Esophagus (tissue), 2 donors: ENCODE measurements at regions not wholly inside any gene's neighbourhood (a gene's known extent, or its start where the extent isn't known, plus 50 kb on each side); places are given as distances from the start of the nearest gene placed in this dataset.

Experiments used
- H3K27ac ChIP-seq, 2 donors: one replicate each; pipeline ENCODE4 v1.5.1; 2013; ENCODE audit warnings: low read depth in 2 of 2, mild to moderate bottlenecking in 2 of 2, inconsistent platforms in 1 of 2, low read length in 1 of 2, moderate library complexity in 1 of 2
- H3K27me3 ChIP-seq, 2 donors: one replicate each; pipeline ENCODE4 v1.6.1; 2013; ENCODE audit warnings: low read length in 2 of 2, control low read depth in 1 of 2, mild to moderate bottlenecking in 1 of 2; ENCODE audit not compliant: insufficient read depth in 2 of 2, control insufficient read depth in 1 of 2
- H3K36me3 ChIP-seq, 2 donors: one replicate each; pipeline ENCODE4 v1.6.1; 2013; ENCODE audit warnings: low read length in 1 of 2; ENCODE audit not compliant: control insufficient read depth in 2 of 2, insufficient read depth in 2 of 2
- H3K4me1 ChIP-seq, 2 donors: one replicate each; pipeline ENCODE4 v1.6.1; 2013; ENCODE audit warnings: low read length in 1 of 2; ENCODE audit not compliant: control insufficient read depth in 2 of 2, insufficient read depth in 2 of 2
- H3K4me3 ChIP-seq, 2 donors: one replicate each; pipeline ENCODE4 v1.5.1; 2013; ENCODE audit warnings: low read length in 2 of 2, mild to moderate bottlenecking in 2 of 2, low read depth in 1 of 2, moderate library complexity in 1 of 2
- H3K9me3 ChIP-seq, 2 donors: one replicate each; pipeline ENCODE4 v1.6.1; 2013; ENCODE audit warnings: mild to moderate bottlenecking in 2 of 2, low read depth in 1 of 2, low read length in 1 of 2, moderate library complexity in 1 of 2; ENCODE audit not compliant: control insufficient read depth in 2 of 2, insufficient read depth in 1 of 2
- WGBS, 2 donors: extraction: QIAGEN DNeasy Blood & Tissue Kit; methylation state at CpG; one replicate each; pipeline ENCODE4 v1.1.7; 2013; 5-methylcytosine and 5-hydroxymethylcytosine counted together
- donor health status: healthy with polysubstance abuse.
- donor health status: Bipolar disorder and iron deficiency.

- WGBS, 2 donors, result 68 to 81% methylated on average over 3 of the region's 3 CpGs
- H3K27me3 ChIP-seq, result no peaks in the 10 kb centered on the region
- H3K27ac ChIP-seq, result no peak overlapping the region
- H3K9me3 ChIP-seq, result no peaks in the 10 kb centered on the region
- H3K4me3 ChIP-seq, result no peak overlapping the region
- no peaks in the 10 kb centered on the region for H3K36me3 ChIP-seq
- H3K4me1 ChIP-seq, result no peaks in the 10 kb centered on the region
These were observed 607.1 kb downstream of the KCNJ2 start for GRCh38 chr17:70776441-70776840.

- Histone ChIP-seq H3K9me3 (no peaks in the 10 kb centered on the region), H3K27ac (no peak overlapping the region), H3K4me1 (no peaks in the 10 kb centered on the region), H3K36me3 (no peaks in the 10 kb centered on the region), H3K4me3 (no peak overlapping the region), H3K27me3 (no peaks in the 10 kb centered on the region)
- 78 to 82% methylated on average over 2 of the region's 2 CpGs for WGBS, 2 donors
These were observed 610.7 kb downstream of the KCNJ2 start for GRCh38 chr17:70780031-70780430.

GRCh38 chr17:70786081-70786480 is 616.7 kb downstream of the KCNJ2 start:
- Histone ChIP-seq H3K4me1 (no peaks in the 10 kb centered on the region), H3K36me3 (no peaks in the 10 kb centered on the region), H3K9me3 (no peaks in the 10 kb centered on the region), H3K4me3 (no peak overlapping the region), H3K27me3 (no peaks in the 10 kb centered on the region), H3K27ac (no peak overlapping the region)
- WGBS, 2 donors, result 65 to 68% methylated on average over 2 of the region's 2 CpGs

- Histone ChIP-seq H3K4me3 (no peak overlapping the region), H3K4me1 (no peaks in the 10 kb centered on the region), H3K9me3 (no peaks in the 10 kb centered on the region), H3K27ac (no peak overlapping the region), H3K36me3 (no peaks in the 10 kb centered on the region), H3K27me3 (no peaks in the 10 kb centered on the region)
- 79 to 88% methylated on average over 3 of the region's 3 CpGs for WGBS, 2 donors
These were observed 618.5 kb downstream of the KCNJ2 start for GRCh38 chr17:70787721-70788300.

- 87 to 93% methylated on average over 5 of the region's 5 CpGs for WGBS, 2 donors
- no peaks in the 10 kb centered on the region for H3K27me3 ChIP-seq
- H3K4me3 ChIP-seq, result no peak overlapping the region
- H3K27ac ChIP-seq, result no peak overlapping the region
- no peaks in the 10 kb centered on the region for H3K36me3 ChIP-seq
- no peaks in the 10 kb centered on the region for H3K9me3 ChIP-seq
- no peaks in the 10 kb centered on the region for H3K4me1 ChIP-seq
These were observed 622.6 kb downstream of the KCNJ2 start for GRCh38 chr17:70791748-70792443.

GRCh38 chr17:70794738-70795137 is 625.4 kb downstream of the KCNJ2 start:
- Histone ChIP-seq H3K4me3 (no peak overlapping the region), H3K4me1 (no peaks in the 10 kb centered on the region)
- 77 to 83% methylated on average over 1 of the region's 1 CpG for WGBS, 2 donors

GRCh38 chr17:70795620-70796019 is 626.3 kb downstream of the KCNJ2 start:
- no peaks in the 10 kb centered on the region for H3K9me3 ChIP-seq
- 86 to 87% methylated on average over 2 of the region's 2 CpGs for WGBS, 2 donors
- no peaks in the 10 kb centered on the region for H3K36me3 ChIP-seq
- no peak overlapping the region for H3K27ac ChIP-seq
- no peaks in the 10 kb centered on the region for H3K27me3 ChIP-seq
- no peak overlapping the region for H3K4me3 ChIP-seq
- H3K4me1 ChIP-seq, result no peaks in the 10 kb centered on the region

More at GRCh38 chr17:70794738-70795137, 625.4 kb downstream of the KCNJ2 start:
- H3K27ac ChIP-seq, result no peak overlapping the region
- no peaks in the 10 kb centered on the region for H3K27me3 ChIP-seq
- H3K36me3 ChIP-seq, result no peaks in the 10 kb centered on the region
- H3K9me3 ChIP-seq, result no peaks in the 10 kb centered on the region

GRCh38 chr17:70796757-70797156 is 627.4 kb downstream of the KCNJ2 start:
- no peaks in the 10 kb centered on the region for H3K27me3 ChIP-seq
- no peaks in the 10 kb centered on the region for H3K4me1 ChIP-seq
- H3K36me3 ChIP-seq, result no peaks in the 10 kb centered on the region
- H3K9me3 ChIP-seq, result no peaks in the 10 kb centered on the region
- no peak overlapping the region for H3K4me3 ChIP-seq
- no peak overlapping the region for H3K27ac ChIP-seq
- 65 to 74% methylated on average over 4 of the region's 4 CpGs for WGBS, 2 donors

GRCh38 chr17:70797166-70797565 is 627.8 kb downstream of the KCNJ2 start:
- no peaks in the 10 kb centered on the region for H3K36me3 ChIP-seq
- H3K4me3 ChIP-seq, result no peak overlapping the region
- H3K4me1 ChIP-seq, result no peaks in the 10 kb centered on the region
- 67 to 75% methylated on average over 5 of the region's 5 CpGs for WGBS, 2 donors
- no peaks in the 10 kb centered on the region for H3K27me3 ChIP-seq
- H3K27ac ChIP-seq, result no peak overlapping the region
- no peaks in the 10 kb centered on the region for H3K9me3 ChIP-seq

GRCh38 chr17:70804161-70804560 is 634.8 kb downstream of the KCNJ2 start:
- Histone ChIP-seq H3K4me3 (no peak overlapping the region), H3K36me3 (no peaks in the 10 kb centered on the region), H3K27me3 (no peaks in the 10 kb centered on the region), H3K9me3 (no peaks in the 10 kb centered on the region), H3K27ac (no peak overlapping the region), H3K4me1 (no peaks in the 10 kb centered on the region)
